Keratinocyte (primary cell): ENCODE measurements at regions not wholly inside any gene's neighbourhood (a gene's known extent, or its start where the extent isn't known, plus 50 kb on each side); places are given as distances from the start of the nearest gene placed in this dataset.

Source experiments
- DNase-seq: peaks from one replicate; pipeline ENCODE4 v3.0.0-alpha.2; 2011; ENCODE audit warnings: low read depth, missing footprints, low spot score
- FAIRE-seq: peaks from 2 replicates; lab custom pipeline; 2011; peaks lifted over from hg19 to GRCh38; lab: Jason Lieb, UNC
- H2AFZ ChIP-seq: 2 replicates; pipeline ENCODE4 v1.6.0; 2012; ENCODE audit warnings: low read length, control low read depth, inconsistent platforms; ENCODE audit not compliant: control insufficient read depth
- H3K27ac ChIP-seq: 2 replicates; pipeline ENCODE4 v1.5.1; 2011; ENCODE audit warnings: low read length; ENCODE audit not compliant: control insufficient read depth, insufficient read depth
- H3K27me3 ChIP-seq: 3 replicates; pipeline ENCODE4 v1.6.0; 2011; ENCODE audit warnings: low read length; ENCODE audit not compliant: control insufficient read depth, insufficient read depth; ENCODE audit errors: extremely low read depth
- H3K36me3 ChIP-seq, 2 experiments: 2 replicates in 1 of 2; 3 replicates in 1 of 2; pipeline ENCODE4 v1.5.1; 2011; ENCODE audit warnings: low read length in 2 of 2, mild to moderate bottlenecking in 1 of 2; ENCODE audit not compliant: control insufficient read depth in 2 of 2, insufficient read depth in 2 of 2; ENCODE audit errors: extremely low read depth in 1 of 2
- H3K4me1 ChIP-seq: 3 replicates; pipeline ENCODE4 v1.5.1; 2011; ENCODE audit warnings: low read length; ENCODE audit not compliant: control insufficient read depth, insufficient read depth; ENCODE audit errors: extremely low read depth
- H3K4me2 ChIP-seq: 3 replicates; pipeline ENCODE4 v1.6.0; 2011; ENCODE audit warnings: low read depth, low read length; ENCODE audit not compliant: control insufficient read depth, insufficient read depth; ENCODE audit errors: extremely low read depth
- H3K4me3 ChIP-seq, 3 experiments: fragments of 200-600 bp in 1 of 3; sonication (generic) in 1 of 3; 2 replicates in 2 of 3; 3 replicates in 1 of 3; pipeline ENCODE4 v1.5.1; 2011 to 2016; ENCODE audit warnings: low read length in 3 of 3, mild to moderate bottlenecking in 3 of 3, control low read depth in 2 of 3, inconsistent platforms in 1 of 3, low read depth in 1 of 3, mixed read lengths in 1 of 3, mixed run types in 1 of 3, moderate library complexity in 1 of 3; ENCODE audit not compliant: control insufficient read depth in 2 of 3, insufficient read depth in 2 of 3; ENCODE audit errors: extremely low read depth in 1 of 3
- H3K79me2 ChIP-seq: 2 replicates; pipeline ENCODE4 v1.6.0; 2012; ENCODE audit warnings: low read length; ENCODE audit not compliant: control insufficient read depth, insufficient read depth
- H3K9ac ChIP-seq: 3 replicates; pipeline ENCODE4 v1.6.0; 2011; ENCODE audit warnings: low read length; ENCODE audit not compliant: control insufficient read depth, insufficient read depth; ENCODE audit errors: extremely low read depth
- H3K9me1 ChIP-seq: 3 replicates; pipeline ENCODE4 v1.6.0; 2011; ENCODE audit warnings: low read length; ENCODE audit not compliant: control insufficient read depth, insufficient read depth; ENCODE audit errors: extremely low read depth
- H3K9me3 ChIP-seq: 2 replicates; pipeline ENCODE4 v1.5.1; 2012; ENCODE audit warnings: low read depth, low read length; ENCODE audit not compliant: control insufficient read depth
- H4K20me1 ChIP-seq: 3 replicates; pipeline ENCODE4 v1.6.0; 2011; ENCODE audit warnings: low read length; ENCODE audit not compliant: control insufficient read depth, insufficient read depth; ENCODE audit errors: extremely low read depth
- EZH2 ChIP-seq: IDR thresholded peaks from one replicate; pipeline ENCODE4 v1.6.1; 2012; ENCODE audit warnings: inconsistent platforms, mild to moderate bottlenecking, low read length, moderate library complexity
- dilution Hi-C: fragments of 300-500 bp; cut with MboI; formaldehyde crosslinking; loops from one replicate; pipeline ENCODE4 v1.7.0; 2020; ENCODE audit warnings: low sequenced_read_pairs; ENCODE audit not compliant: extremely low pct_ligation_motif_present
- TF ChIP-seq, protein P1 (sequence below), 3 experiments: IDR thresholded peaks in 1 of 3; conservative IDR thresholded peaks in 1 of 3; optimal IDR thresholded peaks in 1 of 3; 2 replicates in 2 of 3; 3 replicates in 1 of 3; pipeline versions ENCODE3 to v1.5.1; 2011; ENCODE audit warnings: low read length in 3 of 3, mild to moderate bottlenecking in 3 of 3, moderate library complexity in 2 of 3, control low read depth in 1 of 3, inconsistent platforms in 1 of 3; ENCODE audit not compliant: insufficient read depth in 2 of 3; ENCODE audit errors: extremely low read depth in 1 of 3

DNA sequence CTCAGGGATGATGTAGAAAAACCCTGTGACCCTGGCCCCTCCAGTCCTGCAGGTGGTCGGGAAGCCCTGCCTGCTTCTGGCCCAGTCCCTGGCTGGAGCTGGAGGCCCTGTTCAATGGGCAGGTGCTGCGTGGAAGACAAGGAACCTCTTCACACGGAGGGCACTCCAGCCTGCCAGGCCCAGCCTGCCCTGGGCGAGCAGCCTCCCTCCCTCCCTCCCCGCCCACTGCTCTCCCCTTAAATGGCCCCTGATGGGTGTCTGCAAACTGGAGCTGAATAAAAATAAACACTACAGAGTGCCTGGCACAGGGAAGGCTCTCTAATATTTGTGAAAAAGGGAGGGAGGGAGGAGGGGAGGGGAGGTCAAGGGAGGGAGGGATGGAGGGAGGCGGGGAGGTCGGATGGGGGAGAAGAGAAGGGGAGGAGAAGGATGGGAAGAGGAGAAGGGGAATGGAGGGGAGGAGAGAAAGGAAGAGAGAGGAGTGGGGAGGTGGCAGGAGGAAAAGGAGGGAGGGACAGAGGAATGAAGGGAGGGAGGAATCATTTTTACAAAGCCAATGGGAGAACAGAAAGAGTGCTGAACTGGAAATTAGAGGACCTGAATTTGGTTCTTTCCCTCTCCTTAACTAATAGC, 222.8 kb upstream of the TNRC6C start:
- Histone ChIP-seq H3K27ac (no peak overlapping the region), H4K20me1 (no peaks in the 10 kb centered on the region), H3K4me2 (no peak overlapping the region), H3K4me3 (no peak overlapping the region), H2AFZ (no peak overlapping the region), H3K36me3 (no peaks in the 10 kb centered on the region), H3K4me1 (no peaks in the 10 kb centered on the region), H3K9me3 (peaks cover 6% of the 10 kb centered on the region), H3K79me2 (no peaks in the 10 kb centered on the region), H3K27me3 (peaks cover 45% of the 10 kb centered on the region), H3K9ac (no peak overlapping the region), H3K9me1 (no peaks in the 10 kb centered on the region)
- dilution Hi-C loops: no loop called here
- DNase-seq (no peak), FAIRE-seq (no peak)
- TF ChIP-seq, protein P1, sequence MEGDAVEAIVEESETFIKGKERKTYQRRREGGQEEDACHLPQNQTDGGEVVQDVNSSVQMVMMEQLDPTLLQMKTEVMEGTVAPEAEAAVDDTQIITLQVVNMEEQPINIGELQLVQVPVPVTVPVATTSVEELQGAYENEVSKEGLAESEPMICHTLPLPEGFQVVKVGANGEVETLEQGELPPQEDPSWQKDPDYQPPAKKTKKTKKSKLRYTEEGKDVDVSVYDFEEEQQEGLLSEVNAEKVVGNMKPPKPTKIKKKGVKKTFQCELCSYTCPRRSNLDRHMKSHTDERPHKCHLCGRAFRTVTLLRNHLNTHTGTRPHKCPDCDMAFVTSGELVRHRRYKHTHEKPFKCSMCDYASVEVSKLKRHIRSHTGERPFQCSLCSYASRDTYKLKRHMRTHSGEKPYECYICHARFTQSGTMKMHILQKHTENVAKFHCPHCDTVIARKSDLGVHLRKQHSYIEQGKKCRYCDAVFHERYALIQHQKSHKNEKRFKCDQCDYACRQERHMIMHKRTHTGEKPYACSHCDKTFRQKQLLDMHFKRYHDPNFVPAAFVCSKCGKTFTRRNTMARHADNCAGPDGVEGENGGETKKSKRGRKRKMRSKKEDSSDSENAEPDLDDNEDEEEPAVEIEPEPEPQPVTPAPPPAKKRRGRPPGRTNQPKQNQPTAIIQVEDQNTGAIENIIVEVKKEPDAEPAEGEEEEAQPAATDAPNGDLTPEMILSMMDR (optimal IDR thresholded peaks at IDR 0.05 in 1 of 3, IDR thresholded peaks at IDR 0.05 in 1 of 3, conservative IDR thresholded peaks at IDR 0.05 in 1 of 3; ENCODE audit: extremely low read depth in 1 of 3, insufficient read depth in 2 of 3, low read length in 3 of 3): no peak
- TF ChIP-seq EZH2: no peak

DNA sequence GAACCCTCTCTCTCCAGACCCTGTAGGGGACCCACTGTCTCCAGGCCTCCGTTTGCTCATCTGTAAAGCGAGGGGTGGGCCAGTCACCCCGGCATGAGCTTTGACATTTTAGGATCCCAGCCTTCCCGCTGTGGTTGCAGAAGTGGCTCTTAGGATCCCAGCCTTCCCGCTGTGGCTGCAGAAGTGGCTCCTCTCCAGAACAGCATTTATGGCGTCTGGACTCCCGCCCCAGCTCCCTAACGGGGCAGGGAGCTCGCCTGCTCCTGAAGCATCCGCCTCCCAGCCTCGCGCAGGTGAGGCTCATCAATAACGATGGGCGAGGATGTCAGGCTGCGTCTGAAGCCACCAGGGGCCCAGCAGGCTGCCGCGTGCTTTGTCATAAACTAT, 222.3 kb upstream of the TNRC6C start:
- FAIRE-seq (no peak), DNase-seq (no peak)
- Histone ChIP-seq H2AFZ (no peak overlapping the region), H3K27me3 (peaks cover 45% of the 10 kb centered on the region), H3K9me3 (peaks cover 6% of the 10 kb centered on the region), H3K27ac (no peak overlapping the region), H3K4me1 (no peaks in the 10 kb centered on the region), H3K9ac (no peak overlapping the region), H3K4me3 (no peak overlapping the region), H4K20me1 (no peaks in the 10 kb centered on the region), H3K4me2 (no peak overlapping the region), H3K79me2 (no peaks in the 10 kb centered on the region), H3K9me1 (no peaks in the 10 kb centered on the region), H3K36me3 (no peaks in the 10 kb centered on the region)
- dilution Hi-C loops: no loop called here
- TF ChIP-seq EZH2: no peak
- TF ChIP-seq, protein P1 (optimal IDR thresholded peaks at IDR 0.05 in 1 of 3, IDR thresholded peaks at IDR 0.05 in 1 of 3, conservative IDR thresholded peaks at IDR 0.05 in 1 of 3; ENCODE audit: extremely low read depth in 1 of 3, insufficient read depth in 2 of 3, low read length in 3 of 3): no peak
